GM12878 (cell line): ENCODE measurements at regions not wholly inside any gene's neighbourhood (a gene's known extent, or its start where the extent isn't known, plus 50 kb on each side); places are given as distances from the start of the nearest gene placed in this dataset.

Experiments
- ATAC-seq: fragments of 200-7000 bp; cut with Tn5 transposase; 3 replicates; pipeline ENCODE4 v1.9.1; 2020; ENCODE audit warnings: mild to moderate bottlenecking, moderate library complexity
- BruUV-seq: library from RNA; stranded (reverse); fragments of 400-500 nt; replicated peaks from 2 replicates; lab custom pipeline; 2021; lab: Mats Ljungman, UMichigan
- CTCF ChIA-PET: fragments of 300-600 bp; sonication (Branson Sonifier 250); formaldehyde crosslinking; extraction: SDS; loops from one replicate; lab custom pipeline; 2021; ENCODE audit warnings: inconsistent platforms; lab: Yijun Ruan, JAX
- POLR2A ChIA-PET: fragments of 350-600 bp; formaldehyde crosslinking; extraction: SDS; loops from one replicate; lab custom pipeline; 2021; ENCODE audit warnings: inconsistent platforms; lab: Charles Lee
- RAD21 ChIA-PET: fragments of 300-600 bp; sonication (Branson Sonifier 250); formaldehyde crosslinking; loops from one replicate; lab custom pipeline; 2023; ENCODE audit warnings: antibody characterized with exemption; ENCODE audit not compliant: unreplicated experiment; lab: Charles Lee
- SMC1A ChIA-PET: fragments of 300-600 bp; sonication (Branson Sonifier 250); formaldehyde crosslinking; loops from one replicate; lab custom pipeline; 2023; ENCODE audit not compliant: unreplicated experiment, uncharacterized antibody; lab: Charles Lee
- DNase-seq: peaks from one replicate; pipeline ENCODE4 v3.0.0-alpha.2; 2011; ENCODE audit warnings: low read depth, low spot score
- FAIRE-seq: peaks from 3 replicates; lab custom pipeline; 2011; peaks lifted over from hg19 to GRCh38; lab: Jason Lieb, UNC
- H2AFZ ChIP-seq: 2 replicates; pipeline ENCODE4 v1.6.0; 2011; ENCODE audit warnings: low read depth, low read length, control low read depth; ENCODE audit not compliant: control insufficient read depth
- H3K27ac ChIP-seq: 2 replicates; pipeline ENCODE4 v1.5.1; 2011; ENCODE audit warnings: control low read depth; ENCODE audit not compliant: control insufficient read depth, insufficient read depth
- H3K27me3 ChIP-seq, 2 experiments: replicated peaks in 1 of 2; 2 replicates each; pipeline versions ENCODE4 v1.6.0 to v1.6.1; 2011; ENCODE audit warnings: low read length in 1 of 2; ENCODE audit not compliant: control insufficient read depth in 2 of 2, insufficient read depth in 2 of 2
- H3K36me3 ChIP-seq, 2 experiments: 2 replicates each; pipeline ENCODE4 v1.5.1; 2011; ENCODE audit warnings: low read length in 1 of 2; ENCODE audit not compliant: control insufficient read depth in 2 of 2, insufficient read depth in 2 of 2
- H3K4me1 ChIP-seq: 2 replicates; pipeline ENCODE4 v1.6.1; 2011; ENCODE audit warnings: mild to moderate bottlenecking, low read length, moderate library complexity, mixed read lengths; ENCODE audit not compliant: control insufficient read depth, insufficient read depth
- H3K4me2 ChIP-seq: 2 replicates; pipeline ENCODE4 v1.6.0; 2011; ENCODE audit warnings: control low read depth; ENCODE audit not compliant: control insufficient read depth, insufficient read depth
- H3K4me3 ChIP-seq: fragments of 200-600 bp; sonication (generic); 2 replicates; pipeline ENCODE4 v1.5.1; 2016
- H3K79me2 ChIP-seq: 2 replicates; pipeline ENCODE4 v1.6.0; 2011; ENCODE audit warnings: low read length; ENCODE audit not compliant: control insufficient read depth, insufficient read depth
- H3K9ac ChIP-seq: 2 replicates; pipeline ENCODE4 v1.8.0; 2011; ENCODE audit warnings: low read length, control low read depth, mixed read lengths; ENCODE audit not compliant: control insufficient read depth, insufficient read depth
- H3K9me3 ChIP-seq: replicated peaks from 3 replicates; pipeline ENCODE4 v1.5.1; 2011; ENCODE audit warnings: mild to moderate bottlenecking, low read length; ENCODE audit not compliant: control insufficient read depth, insufficient read depth
- H4K20me1 ChIP-seq: 2 replicates; pipeline ENCODE4 v1.6.0; 2011; ENCODE audit not compliant: control insufficient read depth, insufficient read depth
- ATF7 ChIP-seq: fragments of 450-650 bp; IDR thresholded peaks from 2 replicates; pipeline ENCODE4 v1.6.1; 2016; ENCODE audit warnings: low read depth, mild to moderate bottlenecking
- BHLHE40 ChIP-seq, 2 experiments: fragments of 450-650 bp in 1 of 2; IDR thresholded peaks; 2 replicates each; pipeline ENCODE4 v1.6.1; 2011 to 2017; ENCODE audit warnings: low read depth in 2 of 2, borderline replicate concordance in 1 of 2, improper control_type of control experiment in 1 of 2, low read length in 1 of 2, mild to moderate bottlenecking in 1 of 2
- FOS ChIP-seq: IDR thresholded peaks from 3 replicates; pipeline ENCODE4 v1.6.1; 2011; ENCODE audit warnings: borderline replicate concordance; ENCODE audit not compliant: insufficient read length; ENCODE audit errors: extremely low read depth
- GATAD2B ChIP-seq: fragments of 450-650 bp; conservative IDR thresholded peaks from 2 replicates; pipeline ENCODE4 v1.6.1; 2017; ENCODE audit warnings: low read depth, mild to moderate bottlenecking, moderate library complexity
- IKZF2 ChIP-seq, 2 experiments: fragments of 450-650 bp; IDR thresholded peaks; 2 replicates each; pipeline ENCODE4 v1.6.1; 2017; ENCODE audit warnings: mild to moderate bottlenecking in 2 of 2, moderate library complexity in 2 of 2
- SMC3 ChIP-seq: IDR thresholded peaks from 2 replicates; pipeline ENCODE4 v1.6.1; 2011; ENCODE audit warnings: low read length, improper control_type of control experiment, borderline replicate concordance
- TBL1XR1 ChIP-seq: IDR thresholded peaks from 2 replicates; pipeline ENCODE4 v1.6.1; 2012; ENCODE audit warnings: low read depth, low read length, improper control_type of control experiment
- TCF12 ChIP-seq: IDR thresholded peaks from 2 replicates; pipeline ENCODE4 v1.6.1; 2011; ENCODE audit warnings: low read depth, mild to moderate bottlenecking, low read length
- ZNF24 ChIP-seq: fragments of 450-650 bp; IDR thresholded peaks from 2 replicates; pipeline ENCODE4 v1.6.1; 2017; ENCODE audit warnings: antibody characterized with exemption, mild to moderate bottlenecking
- WGBS: methylation state at CpG from one replicate; pipeline ENCODE4 v1.1.6; 2016; ENCODE audit warnings: low lambda C conversion rate; ENCODE audit not compliant: insufficient replicate concordance, insufficient coverage; ENCODE audit errors: missing lambda C conversion rate; 5-methylcytosine and 5-hydroxymethylcytosine counted together
- in situ Hi-C: fragments of 300-500 bp; cut with MboI; formaldehyde crosslinking; loops from 9 replicates; pipeline ENCODE4 v1.14.3; 2018; ENCODE audit warnings: mixed read lengths
- intact Hi-C: fragments of 100-400 bp; cut with micrococcal nuclease; formaldehyde crosslinking; loops from one replicate; pipeline ENCODE4 v1.14.2; 2022; ENCODE audit not compliant: unreplicated experiment
- TF ChIP-seq, protein P1 (sequence below): fragments of 450-650 bp; IDR thresholded peaks from 2 replicates; pipeline ENCODE4 v1.6.1; 2018; ENCODE audit warnings: mild to moderate bottlenecking, low read depth, moderate library complexity; ENCODE audit not compliant: partially characterized antibody
- TF ChIP-seq, protein P2 (sequence below): fragments of 450-650 bp; IDR thresholded peaks from 2 replicates; pipeline ENCODE4 v1.6.1; 2017; ENCODE audit warnings: mild to moderate bottlenecking
- TF ChIP-seq, protein P3 (sequence below): IDR thresholded peaks from 2 replicates; pipeline ENCODE4 v1.6.1; 2012; ENCODE audit warnings: improper control_type of control experiment, low read depth, low read length; ENCODE audit not compliant: insufficient replicate concordance
- TF ChIP-seq, protein P4 (sequence below): fragments of 450-650 bp; IDR thresholded peaks from 2 replicates; pipeline ENCODE4 v1.6.1; 2017; ENCODE audit warnings: mild to moderate bottlenecking, low read depth, inconsistent platforms; ENCODE audit not compliant: poor library complexity, severe bottlenecking

DNA sequence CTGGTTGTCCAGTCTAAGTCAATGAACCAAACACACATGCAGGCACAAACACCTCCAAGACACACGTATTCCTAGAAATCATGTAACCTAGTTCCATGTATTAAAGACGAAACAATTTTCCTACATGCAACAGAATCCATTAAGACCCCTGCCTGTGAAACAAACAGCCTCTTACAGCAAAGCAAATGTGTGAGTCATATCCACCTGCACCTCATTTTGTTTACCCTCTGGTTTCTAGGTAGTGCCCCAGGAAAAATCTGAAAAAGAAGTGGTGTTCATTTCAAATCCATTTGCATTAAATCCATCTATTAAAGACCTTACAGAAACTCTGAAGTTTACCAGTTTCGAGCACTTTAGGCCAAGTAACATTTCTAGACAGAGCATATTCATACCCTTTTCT, 74.1 kb downstream of the VCAM1 start:
- DNase-seq = no peak
- ChIA-PET RAD21 (no interaction called here), SMC1A (no interaction called here), POLR2A (no interaction called here), CTCF (no interaction called here)
- H3K9ac ChIP-seq = no peak overlapping the region
- no peaks in the 10 kb centered on the region for H4K20me1 ChIP-seq
- FAIRE-seq = no peak
- no peak overlapping the region for H3K27ac ChIP-seq
- no peak overlapping the region for H2AFZ ChIP-seq
- no peak overlapping the region for H3K4me2 ChIP-seq
- H3K4me3 ChIP-seq = no peak overlapping the region
- no peaks in the 10 kb centered on the region for H3K4me1 ChIP-seq
- BruUV-seq = no TSS peak
- in situ Hi-C loops = no loop called here
- TF ChIP-seq BHLHE40 (IDR thresholded peaks at IDR 0.05; ENCODE audit: borderline replicate concordance in 1 of 2, low read depth in 2 of 2, low read length in 1 of 2) = no peak
- TF ChIP-seq TCF12 = no peak
- no peak for TF ChIP-seq ATF7
- TF ChIP-seq, protein P1, sequence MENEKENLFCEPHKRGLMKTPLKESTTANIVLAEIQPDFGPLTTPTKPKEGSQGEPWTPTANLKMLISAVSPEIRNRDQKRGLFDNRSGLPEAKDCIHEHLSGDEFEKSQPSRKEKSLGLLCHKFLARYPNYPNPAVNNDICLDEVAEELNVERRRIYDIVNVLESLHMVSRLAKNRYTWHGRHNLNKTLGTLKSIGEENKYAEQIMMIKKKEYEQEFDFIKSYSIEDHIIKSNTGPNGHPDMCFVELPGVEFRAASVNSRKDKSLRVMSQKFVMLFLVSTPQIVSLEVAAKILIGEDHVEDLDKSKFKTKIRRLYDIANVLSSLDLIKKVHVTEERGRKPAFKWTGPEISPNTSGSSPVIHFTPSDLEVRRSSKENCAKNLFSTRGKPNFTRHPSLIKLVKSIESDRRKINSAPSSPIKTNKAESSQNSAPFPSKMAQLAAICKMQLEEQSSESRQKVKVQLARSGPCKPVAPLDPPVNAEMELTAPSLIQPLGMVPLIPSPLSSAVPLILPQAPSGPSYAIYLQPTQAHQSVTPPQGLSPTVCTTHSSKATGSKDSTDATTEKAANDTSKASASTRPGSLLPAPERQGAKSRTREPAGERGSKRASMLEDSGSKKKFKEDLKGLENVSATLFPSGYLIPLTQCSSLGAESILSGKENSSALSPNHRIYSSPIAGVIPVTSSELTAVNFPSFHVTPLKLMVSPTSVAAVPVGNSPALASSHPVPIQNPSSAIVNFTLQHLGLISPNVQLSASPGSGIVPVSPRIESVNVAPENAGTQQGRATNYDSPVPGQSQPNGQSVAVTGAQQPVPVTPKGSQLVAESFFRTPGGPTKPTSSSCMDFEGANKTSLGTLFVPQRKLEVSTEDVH = no peak
- TF ChIP-seq, protein P2, sequence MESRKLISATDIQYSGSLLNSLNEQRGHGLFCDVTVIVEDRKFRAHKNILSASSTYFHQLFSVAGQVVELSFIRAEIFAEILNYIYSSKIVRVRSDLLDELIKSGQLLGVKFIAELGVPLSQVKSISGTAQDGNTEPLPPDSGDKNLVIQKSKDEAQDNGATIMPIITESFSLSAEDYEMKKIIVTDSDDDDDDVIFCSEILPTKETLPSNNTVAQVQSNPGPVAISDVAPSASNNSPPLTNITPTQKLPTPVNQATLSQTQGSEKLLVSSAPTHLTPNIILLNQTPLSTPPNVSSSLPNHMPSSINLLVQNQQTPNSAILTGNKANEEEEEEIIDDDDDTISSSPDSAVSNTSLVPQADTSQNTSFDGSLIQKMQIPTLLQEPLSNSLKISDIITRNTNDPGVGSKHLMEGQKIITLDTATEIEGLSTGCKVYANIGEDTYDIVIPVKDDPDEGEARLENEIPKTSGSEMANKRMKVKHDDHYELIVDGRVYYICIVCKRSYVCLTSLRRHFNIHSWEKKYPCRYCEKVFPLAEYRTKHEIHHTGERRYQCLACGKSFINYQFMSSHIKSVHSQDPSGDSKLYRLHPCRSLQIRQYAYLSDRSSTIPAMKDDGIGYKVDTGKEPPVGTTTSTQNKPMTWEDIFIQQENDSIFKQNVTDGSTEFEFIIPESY = no peak
- TF ChIP-seq, protein P3, sequence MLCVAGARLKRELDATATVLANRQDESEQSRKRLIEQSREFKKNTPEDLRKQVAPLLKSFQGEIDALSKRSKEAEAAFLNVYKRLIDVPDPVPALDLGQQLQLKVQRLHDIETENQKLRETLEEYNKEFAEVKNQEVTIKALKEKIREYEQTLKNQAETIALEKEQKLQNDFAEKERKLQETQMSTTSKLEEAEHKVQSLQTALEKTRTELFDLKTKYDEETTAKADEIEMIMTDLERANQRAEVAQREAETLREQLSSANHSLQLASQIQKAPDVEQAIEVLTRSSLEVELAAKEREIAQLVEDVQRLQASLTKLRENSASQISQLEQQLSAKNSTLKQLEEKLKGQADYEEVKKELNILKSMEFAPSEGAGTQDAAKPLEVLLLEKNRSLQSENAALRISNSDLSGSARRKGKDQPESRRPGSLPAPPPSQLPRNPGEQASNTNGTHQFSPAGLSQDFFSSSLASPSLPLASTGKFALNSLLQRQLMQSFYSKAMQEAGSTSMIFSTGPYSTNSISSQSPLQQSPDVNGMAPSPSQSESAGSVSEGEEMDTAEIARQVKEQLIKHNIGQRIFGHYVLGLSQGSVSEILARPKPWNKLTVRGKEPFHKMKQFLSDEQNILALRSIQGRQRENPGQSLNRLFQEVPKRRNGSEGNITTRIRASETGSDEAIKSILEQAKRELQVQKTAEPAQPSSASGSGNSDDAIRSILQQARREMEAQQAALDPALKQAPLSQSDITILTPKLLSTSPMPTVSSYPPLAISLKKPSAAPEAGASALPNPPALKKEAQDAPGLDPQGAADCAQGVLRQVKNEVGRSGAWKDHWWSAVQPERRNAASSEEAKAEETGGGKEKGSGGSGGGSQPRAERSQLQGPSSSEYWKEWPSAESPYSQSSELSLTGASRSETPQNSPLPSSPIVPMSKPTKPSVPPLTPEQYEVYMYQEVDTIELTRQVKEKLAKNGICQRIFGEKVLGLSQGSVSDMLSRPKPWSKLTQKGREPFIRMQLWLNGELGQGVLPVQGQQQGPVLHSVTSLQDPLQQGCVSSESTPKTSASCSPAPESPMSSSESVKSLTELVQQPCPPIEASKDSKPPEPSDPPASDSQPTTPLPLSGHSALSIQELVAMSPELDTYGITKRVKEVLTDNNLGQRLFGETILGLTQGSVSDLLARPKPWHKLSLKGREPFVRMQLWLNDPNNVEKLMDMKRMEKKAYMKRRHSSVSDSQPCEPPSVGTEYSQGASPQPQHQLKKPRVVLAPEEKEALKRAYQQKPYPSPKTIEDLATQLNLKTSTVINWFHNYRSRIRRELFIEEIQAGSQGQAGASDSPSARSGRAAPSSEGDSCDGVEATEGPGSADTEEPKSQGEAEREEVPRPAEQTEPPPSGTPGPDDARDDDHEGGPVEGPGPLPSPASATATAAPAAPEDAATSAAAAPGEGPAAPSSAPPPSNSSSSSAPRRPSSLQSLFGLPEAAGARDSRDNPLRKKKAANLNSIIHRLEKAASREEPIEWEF = no peak
- no peak for TF ChIP-seq SMC3
- TF ChIP-seq, protein P4, sequence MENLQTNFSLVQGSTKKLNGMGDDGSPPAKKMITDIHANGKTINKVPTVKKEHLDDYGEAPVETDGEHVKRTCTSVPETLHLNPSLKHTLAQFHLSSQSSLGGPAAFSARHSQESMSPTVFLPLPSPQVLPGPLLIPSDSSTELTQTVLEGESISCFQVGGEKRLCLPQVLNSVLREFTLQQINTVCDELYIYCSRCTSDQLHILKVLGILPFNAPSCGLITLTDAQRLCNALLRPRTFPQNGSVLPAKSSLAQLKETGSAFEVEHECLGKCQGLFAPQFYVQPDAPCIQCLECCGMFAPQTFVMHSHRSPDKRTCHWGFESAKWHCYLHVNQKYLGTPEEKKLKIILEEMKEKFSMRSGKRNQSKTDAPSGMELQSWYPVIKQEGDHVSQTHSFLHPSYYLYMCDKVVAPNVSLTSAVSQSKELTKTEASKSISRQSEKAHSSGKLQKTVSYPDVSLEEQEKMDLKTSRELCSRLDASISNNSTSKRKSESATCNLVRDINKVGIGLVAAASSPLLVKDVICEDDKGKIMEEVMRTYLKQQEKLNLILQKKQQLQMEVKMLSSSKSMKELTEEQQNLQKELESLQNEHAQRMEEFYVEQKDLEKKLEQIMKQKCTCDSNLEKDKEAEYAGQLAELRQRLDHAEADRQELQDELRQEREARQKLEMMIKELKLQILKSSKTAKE = no peak
- TF ChIP-seq IKZF2 (IDR thresholded peaks at IDR 0.05) = no peak
- TF ChIP-seq GATAD2B = no peak
- TF ChIP-seq ZNF24 = no peak
- TF ChIP-seq TBL1XR1 = no peak
- no peak for TF ChIP-seq FOS
- 12% methylated on average over 3 of the region's 3 CpGs for WGBS
- no peaks in the 10 kb centered on the region; a peak in 1 of 4 replicates for H3K27me3 ChIP-seq
- no peak for ATAC-seq
- no peaks in the 10 kb centered on the region for H3K9me3 ChIP-seq
- intact Hi-C loops = no loop called here
- H3K79me2 ChIP-seq = no peaks in the 10 kb centered on the region
- no peaks in the 10 kb centered on the region for H3K36me3 ChIP-seq
